GM19238 (cell line): ENCODE measurements at regions not wholly inside any gene's neighbourhood (a gene's known extent, or its start where the extent isn't known, plus 50 kb on each side); places are given as distances from the start of the nearest gene placed in this dataset.

ENCODE experiments used
- DNase-seq: peaks from one replicate; pipeline ENCODE4 v3.0.0; 2011; ENCODE audit warnings: low spot score; ENCODE audit not compliant: insufficient read length

DNA sequence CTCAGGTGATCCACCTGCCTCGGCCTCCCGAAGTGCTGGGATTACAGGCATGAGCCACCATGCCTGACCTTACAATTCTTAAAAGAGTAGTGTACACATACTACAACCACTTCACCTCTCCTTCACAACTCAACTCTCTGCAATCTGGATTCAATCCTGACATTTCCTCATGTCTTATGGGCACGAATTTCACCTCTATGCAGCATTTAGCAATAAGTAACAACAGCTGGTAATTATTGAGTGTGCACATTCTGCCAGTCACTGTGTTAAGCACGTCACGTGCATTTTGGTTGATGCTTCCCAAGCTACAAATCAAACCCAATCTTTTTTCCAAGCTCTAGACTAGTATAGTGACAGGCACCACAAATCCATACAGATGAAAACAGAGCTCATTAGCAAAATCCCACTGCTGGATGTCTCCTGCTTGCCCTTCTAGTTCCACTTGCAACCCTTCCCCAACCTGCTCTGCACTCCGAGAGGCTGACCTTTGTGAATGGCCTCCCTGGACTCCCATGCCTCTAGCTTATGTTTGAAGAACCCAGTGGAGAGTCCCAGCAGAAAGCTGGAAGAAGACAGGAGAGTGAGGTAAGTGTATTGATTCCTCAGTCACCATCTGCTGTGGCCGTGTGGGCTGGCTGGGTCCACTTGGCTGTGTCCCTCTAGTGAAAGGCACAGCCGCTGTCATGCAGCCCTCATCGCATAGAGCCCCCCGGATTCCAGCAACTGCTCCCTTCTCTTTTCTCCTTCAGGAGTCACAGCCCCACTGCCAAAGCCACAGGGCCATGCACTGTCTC lies 176.5 kb downstream of the MEX3B start:
- DNase-seq = no peak

DNA sequence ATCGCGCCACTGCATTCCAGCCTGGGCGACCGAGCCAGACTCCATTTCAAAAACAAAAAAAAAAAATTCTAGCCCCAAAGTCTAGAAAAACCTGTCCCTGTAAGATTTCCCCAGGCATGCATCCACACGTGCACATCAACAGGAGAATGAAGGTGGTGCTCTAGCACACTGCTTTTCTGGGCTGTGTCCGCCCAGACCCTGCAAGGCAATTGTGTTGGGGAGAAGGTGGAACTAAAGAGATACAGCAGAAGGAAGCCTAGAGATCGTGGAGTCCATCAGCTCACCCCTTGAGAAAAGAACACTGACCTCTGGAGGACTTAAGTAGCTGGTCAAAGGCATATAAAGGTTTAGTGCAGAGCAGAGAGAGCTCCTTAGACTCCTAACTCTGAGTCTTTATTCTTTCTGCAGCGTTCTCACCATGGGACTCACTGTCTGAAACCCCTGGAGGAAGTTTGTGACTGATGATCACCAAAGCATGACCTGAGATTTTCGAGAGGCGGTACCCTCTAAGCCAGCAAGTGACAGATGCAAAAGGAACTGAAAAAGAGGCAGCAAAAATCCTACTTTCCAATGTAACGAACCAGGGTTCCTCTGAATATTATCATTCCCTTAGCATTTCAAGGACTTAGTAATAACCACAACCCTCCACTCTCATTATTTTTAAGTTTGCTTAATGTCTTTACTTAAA lies 179.8 kb downstream of the MEX3B start:
- peak; percentile 61 for DNase-seq

DNA sequence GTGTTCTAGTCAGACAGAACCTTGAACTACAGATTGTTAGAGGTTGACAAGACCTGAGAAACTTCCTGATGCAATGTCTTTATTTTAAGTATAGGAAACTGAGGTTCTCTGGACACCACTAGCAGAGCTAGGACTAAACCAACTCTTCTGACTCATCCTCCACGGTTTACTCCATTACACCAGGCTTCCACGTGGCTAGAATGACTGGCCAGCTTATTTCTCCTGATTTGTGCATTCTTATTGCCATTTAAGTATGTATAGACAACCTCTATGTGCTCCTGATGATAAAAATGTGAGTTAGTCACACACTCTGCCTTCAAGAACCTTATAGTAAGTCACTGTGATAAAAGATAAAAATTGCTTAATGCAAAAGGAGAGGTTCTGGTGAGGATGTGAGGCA lies 182.7 kb downstream of the MEX3B start:
- DNase-seq = no peak

DNA sequence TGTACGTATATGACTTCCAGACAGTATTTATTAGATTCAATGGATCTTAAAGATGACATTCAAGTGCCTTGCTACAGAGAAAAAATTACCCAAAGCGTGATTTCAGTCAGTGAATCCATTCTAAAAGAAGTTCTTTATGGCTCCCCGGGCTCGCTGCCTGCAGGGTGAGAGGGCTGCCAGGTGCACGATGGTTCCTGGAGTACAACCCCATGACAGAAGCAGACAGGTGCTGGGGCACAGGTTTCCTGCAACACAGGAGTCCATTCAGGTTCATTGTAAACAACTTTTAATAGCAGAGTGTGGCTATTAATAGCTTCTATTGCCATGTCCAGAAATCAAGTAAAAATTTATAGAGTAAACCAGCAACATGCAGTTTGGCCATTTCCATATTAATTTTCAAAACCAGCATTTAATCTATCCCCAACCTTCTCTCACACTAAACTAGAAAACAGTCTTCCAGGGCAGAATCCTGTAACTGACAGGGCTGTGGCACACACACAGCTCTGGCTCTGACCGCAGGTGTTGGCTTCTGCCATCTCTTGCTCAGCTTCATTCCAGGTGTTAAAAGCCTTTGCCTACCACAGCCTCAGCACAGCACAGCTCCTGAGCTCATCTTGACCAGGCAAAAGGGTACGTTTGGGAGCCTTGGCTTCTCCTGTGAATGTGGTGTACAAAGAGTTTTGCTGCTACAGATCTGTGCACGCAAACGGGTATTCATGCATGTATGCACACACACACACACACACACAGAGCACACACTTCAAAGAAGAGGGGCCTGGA lies 185.9 kb downstream of the MEX3B start:
- DNase-seq = no peak

DNA sequence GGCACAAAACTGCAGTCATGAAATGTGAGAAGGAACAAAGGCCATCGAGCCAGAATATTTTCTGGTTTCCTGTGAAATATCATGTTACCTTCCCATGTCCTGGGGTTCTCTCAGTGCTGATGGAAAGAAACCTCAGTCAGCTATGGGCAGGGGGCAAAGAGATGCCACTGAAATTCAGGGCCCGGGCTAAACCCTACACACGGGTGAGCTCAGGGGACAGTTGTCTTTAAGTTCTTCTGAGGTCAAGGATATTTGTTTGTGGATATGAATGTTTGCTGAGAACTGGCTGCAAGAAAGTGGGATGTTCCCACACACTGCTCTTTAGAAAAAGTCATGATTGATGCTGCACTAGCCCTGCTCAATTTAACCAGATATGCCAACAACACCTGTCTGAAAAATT lies 187.2 kb downstream of the MEX3B start:
- no peak for DNase-seq

DNA sequence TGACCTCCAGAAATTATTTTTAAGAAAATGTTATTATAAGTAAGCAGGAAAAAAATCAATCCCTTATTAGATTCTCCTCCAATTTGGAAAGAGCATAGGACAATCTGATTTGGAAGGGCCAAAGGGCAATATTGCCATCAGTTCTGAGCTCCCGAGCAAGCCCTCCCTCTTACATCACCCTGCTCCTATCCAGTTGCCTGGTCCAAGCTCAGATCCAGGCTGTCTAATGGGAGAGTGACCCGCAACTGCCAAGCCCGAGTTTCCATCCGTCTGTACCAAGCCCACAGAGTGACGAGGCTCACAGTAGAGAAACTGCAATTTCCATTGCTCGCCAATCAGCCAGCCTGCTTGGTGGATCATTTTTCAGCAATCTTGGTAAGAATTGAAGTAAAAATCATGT lies 187.7 kb downstream of the MEX3B start:
- no peak for DNase-seq

DNA sequence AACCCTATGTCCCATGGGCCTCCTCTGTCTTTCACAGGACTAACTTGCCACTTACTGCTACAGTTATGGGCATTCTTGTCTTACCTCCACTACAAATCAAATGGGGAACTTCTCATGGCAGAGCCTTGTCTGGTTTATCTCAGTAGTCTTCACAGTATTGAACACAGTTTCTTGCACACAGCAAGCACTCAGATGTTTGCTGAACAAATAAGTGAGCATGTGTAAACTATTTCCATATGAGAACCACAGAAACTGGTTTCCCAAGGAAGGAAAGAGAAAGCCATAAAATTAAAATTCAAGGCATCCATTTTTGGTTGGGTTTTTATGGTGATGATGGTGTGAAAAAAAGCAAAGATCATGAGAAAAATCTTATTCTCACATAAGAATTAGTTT lies 189.2 kb downstream of the MEX3B start:
- no peak for DNase-seq

DNA sequence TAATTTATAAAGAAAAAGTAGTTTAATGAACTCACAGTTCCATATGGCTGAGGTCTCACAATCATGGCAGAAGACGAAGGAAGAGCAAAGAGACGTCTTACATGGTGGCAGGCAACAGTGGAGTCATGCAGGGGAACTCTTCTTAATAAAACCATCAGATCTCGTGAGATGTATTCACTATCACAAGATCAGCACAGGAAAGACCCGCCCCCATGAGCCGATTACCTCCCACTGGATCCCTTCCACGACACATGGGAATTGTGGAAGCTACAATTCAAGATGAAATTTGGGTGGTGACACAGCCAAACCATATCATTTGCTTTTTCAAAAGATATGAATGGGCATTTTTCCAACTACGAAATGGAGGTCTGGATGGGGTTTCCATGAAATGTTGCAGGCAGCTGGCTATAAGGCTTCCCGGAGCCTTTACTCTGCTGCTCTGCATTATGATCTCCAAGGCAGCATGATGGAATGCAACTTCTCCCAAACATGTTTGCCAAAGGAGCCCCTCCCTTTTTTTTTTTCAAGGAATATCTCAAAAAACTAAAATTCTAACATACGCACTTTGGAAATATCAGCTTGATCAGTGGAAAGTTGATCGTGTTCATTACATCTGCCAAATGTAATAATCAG lies 189.7 kb downstream of the MEX3B start:
- DNase-seq = no peak

DNA sequence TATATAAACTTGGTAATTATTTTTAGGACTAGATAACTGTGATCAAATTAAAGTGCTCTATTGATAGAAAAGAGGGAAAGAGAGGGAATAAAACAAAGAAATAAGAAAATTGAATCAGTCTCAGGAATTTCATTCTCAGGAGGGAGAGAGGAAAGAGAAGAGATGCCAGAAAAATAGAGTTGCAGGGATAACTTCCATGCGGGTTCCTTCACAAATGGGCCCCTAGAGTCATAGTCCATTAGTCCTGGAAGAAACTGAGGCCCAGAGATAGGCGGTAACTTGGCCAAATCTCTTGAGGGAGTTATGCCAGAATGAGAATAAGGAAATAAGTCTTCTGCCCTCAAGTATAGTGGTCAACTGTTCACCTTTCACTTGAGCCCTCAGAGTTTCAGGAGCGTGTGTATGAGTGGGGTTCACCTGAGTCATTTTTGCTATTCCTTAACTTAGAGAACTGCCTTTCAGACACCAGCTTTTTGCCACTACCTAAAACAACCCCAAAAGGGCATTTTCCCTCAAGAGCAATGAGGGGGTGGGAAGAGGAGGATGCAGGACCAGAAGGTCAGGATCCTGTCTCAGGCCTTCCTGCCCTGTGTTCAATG lies 192.6 kb downstream of the MEX3B start:
- no peak for DNase-seq

DNA sequence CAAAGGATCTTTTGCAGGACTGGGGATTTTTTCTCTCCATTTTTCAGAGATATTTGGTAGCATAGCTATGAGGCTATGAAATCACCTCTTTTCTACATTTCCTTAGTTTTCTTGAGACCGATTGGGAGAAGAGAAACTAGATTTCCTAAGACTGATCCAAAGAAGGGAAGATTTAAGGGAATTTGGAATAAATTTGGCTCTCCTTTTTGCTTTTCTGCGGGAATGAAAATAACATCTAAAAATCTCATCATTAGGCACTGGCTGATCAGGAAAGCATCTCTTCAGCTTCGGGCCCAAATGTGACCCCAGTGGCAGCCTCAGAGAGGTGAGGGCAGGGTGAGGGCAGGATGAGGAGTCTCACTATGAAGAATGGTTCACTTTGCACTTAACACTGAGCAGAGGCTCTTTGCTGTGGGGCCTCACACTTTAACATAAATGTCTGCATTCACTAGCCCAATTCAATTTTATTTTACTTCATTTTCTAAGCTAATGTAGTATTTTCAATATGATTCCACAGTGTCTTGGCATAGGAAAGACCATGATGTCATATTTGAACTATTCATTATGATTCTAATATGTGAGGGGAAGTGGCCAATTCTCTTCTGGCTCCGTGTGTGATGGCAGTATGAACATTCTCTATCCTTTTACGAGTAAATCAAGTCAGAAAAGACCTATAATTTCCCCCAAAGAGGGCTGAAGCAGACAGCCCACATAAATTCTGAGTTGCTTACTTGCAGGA lies 193.2 kb downstream of the MEX3B start:
- DNase-seq = no peak

DNA sequence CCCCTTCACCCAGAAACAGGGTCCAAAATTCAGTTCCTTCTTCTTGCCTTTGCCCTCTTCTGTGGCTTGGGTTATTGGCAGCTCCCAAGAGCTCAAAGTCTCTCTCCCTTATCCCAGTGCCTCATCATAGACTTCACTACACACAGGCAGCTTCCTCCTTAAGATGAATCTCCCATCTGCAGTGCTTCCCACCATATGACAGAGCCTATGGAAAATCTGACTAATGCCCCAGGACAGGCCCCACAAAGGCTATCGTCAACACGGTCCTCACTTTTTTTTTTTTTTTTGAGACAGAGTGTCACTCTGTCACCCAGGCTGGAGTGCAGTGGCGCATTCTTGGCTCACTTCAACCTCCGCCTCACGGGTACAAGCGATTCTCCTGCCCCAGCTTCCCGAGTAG lies 194.1 kb downstream of the MEX3B start:
- DNase-seq = no peak

DNA sequence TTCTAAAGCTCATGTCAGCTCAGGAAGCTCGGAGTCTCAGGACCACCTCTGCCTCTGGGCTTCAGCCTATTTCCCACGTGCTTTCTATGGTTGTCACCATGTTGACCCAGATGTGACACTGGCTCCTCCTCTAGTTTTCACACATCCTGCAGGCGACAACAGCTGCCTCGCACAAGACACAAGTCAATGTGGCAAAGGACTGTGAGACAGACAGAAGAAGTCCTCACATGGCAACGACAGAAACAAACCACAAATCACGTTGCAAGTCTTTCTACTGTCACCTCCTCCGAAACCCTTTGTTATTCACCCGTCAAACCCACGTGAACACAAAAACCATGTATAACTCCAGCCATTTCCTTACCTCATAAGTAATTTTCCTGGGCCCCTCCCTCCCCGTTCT lies 194.5 kb downstream of the MEX3B start:
- DNase-seq = no peak

DNA sequence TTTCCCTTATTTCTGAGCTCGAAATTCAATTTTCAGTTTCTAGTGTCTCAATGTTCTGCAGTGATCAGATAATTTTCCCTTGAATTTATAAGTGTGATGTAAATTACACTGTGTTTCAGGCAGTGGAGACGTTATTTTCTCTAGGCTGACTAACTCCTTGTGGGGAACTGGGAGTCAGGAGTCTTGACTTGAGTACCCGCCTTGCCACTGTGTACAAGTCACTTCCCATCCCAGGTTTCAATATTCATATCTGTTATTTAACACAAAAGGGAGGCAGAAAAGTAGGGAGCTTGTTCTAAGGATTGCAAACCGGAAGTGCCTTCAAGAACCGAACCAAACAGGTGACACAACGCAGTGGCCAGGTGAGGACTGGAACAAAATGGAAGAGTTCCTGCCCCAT lies 196.5 kb downstream of the MEX3B start:
- no peak for DNase-seq

DNA sequence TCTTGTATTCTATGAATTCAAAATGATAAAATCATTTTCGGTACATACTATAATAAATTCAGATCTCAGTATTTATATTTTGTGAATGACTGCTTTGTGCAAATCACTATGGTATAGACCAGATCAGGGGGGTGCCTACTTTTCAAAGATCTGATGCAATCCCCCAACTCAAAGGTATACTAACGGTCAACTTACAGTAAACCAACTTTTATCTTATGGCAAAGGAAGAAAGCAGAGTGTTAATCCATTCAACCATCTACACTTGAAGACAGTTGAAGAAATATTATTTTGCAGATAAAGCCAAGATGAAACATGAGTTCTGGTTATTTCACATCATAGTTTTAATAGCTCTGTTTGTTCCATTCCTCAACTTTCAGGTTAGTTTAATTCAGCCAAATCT lies 197.1 kb downstream of the MEX3B start:
- no peak for DNase-seq

DNA sequence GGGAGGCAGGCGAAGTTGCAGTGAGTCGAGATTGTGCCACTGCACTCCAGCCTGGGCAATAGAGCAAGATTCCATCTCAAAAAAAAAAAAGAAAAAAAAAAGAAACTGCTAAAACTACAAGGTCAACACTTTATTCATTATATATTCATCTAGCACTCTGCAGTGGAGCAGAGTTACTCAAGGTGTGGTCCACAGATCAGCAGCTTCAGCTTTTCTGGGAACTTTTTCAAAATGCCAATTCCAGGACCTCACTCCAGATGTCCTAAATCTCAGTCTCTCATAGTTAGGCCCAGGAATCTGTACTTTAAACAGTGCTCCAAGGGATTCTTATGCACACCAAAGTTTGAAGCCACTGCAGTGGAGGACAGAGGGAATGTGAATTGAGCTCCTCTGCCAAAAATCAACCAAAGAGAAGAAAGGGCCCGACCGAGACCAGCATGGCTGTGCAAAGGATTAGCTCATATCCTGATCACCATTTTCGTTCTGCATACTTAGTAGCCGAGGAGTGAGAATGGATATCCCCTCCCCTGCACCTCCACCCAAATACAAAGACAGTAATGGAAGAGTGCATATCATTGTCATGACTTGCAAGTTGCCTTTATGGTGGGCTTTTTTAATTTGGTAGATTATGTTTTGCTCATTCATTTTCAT lies 201.9 kb downstream of the MEX3B start:
- DNase-seq = no peak

DNA sequence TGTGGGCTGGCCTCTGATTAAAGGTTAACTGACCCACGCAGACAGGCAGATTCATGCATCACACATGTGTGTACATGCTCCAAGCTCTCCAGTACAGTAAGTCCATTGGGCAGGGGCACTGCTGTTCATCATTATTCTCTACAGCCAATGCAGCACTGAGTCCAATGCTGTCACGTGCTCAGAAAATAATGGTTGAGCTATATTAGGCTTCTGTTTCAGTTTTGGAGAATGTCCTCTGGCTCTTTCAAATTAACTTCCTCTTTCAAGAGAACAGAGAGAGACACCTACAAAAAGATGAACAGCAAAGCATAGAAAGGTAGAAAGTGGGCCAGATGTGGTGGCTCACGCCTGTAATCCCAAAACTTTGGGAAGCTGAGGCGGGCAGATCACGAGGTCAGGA lies 202.6 kb downstream of the MEX3B start:
- no peak for DNase-seq

DNA sequence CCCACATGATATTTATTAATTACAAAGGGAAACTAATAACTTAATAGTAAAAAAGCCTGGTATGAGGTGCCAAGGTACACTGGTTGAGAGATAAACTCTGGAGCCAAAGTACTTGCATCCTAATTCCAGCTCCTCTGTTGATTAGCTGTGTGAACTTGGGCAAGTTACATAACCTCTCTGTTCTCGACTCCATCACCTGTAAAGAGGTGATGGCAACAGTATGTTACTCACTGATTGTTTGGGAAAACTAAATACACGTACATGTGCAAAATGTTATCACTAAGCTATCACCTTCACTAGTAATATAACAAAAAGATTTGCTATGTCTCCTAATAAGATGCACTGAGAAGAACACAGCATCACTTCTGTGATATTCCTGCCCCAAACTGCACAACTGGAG lies 206.4 kb downstream of the MEX3B start:
- DNase-seq = no peak

DNA sequence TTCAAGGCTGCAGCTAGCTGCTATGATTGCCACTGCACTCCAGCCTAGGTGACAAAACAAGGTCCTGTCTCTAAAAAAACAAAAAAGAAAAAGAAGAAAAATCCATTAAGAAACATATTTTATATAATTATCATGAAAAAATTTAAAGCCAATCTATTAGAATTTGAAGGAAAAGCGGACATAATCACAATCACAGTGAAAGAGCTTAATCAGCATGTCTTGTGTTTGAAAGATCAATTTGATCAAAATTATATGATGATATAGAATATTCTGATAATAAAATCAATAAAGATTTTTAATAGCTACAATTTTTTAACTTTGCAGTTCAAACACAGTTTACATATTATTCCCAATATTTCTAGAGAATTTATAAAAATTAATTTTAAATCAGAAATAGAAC lies 210.1 kb downstream of the MEX3B start:
- DNase-seq = no peak

DNA sequence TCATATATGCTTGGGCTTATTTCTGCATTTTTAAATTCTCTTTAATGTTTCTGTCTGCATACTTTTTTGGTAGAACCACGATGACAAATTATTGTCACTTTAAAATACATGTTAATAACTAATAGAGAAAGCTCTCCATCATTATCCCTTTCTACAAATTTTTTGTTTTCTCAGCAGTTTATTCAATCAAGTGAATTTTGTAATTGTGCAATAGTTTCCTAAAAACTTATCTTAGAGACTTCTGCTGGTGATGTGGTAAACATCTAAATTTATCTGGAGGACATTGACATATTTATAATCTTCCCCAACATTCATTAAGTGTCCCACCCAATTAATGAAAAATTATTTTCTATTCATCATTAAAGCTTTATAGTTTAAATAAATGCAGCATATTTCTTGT lies 215.3 kb downstream of the MEX3B start:
- DNase-seq = no peak

DNA sequence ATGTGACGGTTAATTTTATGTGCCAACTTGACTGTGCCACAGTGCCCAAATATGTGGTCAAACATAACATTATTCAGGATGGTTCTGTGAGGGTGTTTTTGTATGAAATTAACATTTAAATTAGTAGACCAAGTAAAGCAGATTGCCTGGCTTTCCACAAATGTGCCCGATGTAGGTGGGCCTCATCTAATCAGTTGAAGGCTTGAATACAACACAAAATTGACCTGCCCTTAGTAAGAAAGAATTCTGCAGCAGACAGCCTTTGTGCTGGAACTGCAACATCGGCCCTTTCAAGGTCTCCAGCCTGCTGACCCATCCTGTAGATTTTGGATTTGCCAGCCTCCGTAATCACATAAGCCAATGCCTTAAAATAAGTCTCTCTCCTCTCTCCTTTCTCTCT lies 215.9 kb downstream of the MEX3B start:
- no peak for DNase-seq
